HG03159 (cell line): ENCODE measurements at regions not wholly inside any gene's neighbourhood (a gene's known extent, or its start where the extent isn't known, plus 50 kb on each side); places are given as distances from the start of the nearest gene placed in this dataset.
"Not testable (repeated sequence)": the region's sequence is repeated elsewhere in the genome, so short reads cannot be mapped to it uniquely, and the experiment has no call there.

ENCODE experiments used
- ATAC-seq: cut with Tn5 transposase; IDR thresholded peaks from one replicate; pipeline ENCODE4 v1.9.1; 2021; ENCODE audit warnings: mild to moderate bottlenecking, moderate library complexity; ENCODE audit not compliant: unreplicated experiment

- no peak for ATAC-seq
Observed at GRCh38 chr20:12566596-12566995, 442.2 kb upstream of the SPTLC3 start.

GRCh38 chr20:12570371-12570770 is 438.4 kb upstream of the SPTLC3 start:
- ATAC-seq = no peak

- no peak for ATAC-seq
Observed at GRCh38 chr20:12573442-12573841, 435.3 kb upstream of the SPTLC3 start.

- ATAC-seq = no peak
Observed at GRCh38 chr20:12575352-12576095, 433.2 kb upstream of the SPTLC3 start.

DNA sequence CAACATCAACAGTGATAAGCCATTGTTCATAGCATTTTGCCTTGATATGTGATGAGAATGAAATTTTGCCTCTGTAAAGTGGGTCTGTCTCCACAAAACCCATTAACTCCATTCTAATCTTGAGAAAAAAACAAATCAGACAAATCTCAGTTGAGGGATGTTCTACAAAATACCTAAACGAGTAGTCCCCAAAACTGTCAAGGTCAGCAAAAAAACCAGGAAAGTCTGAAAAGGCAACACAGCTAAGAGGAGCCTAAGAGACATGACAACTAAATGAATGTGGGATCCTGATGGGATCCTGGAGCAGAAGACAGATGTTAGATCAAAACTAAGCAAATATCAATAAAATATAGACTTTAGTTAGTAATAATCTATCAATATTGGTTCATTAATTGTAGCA is 431.6 kb upstream of the SPTLC3 start:
- no peak for ATAC-seq

GRCh38 chr20:12581644-12582289 is 427.0 kb upstream of the SPTLC3 start:
- ATAC-seq = no peak

GRCh38 chr20:12582710-12583109 is 426.1 kb upstream of the SPTLC3 start:
- not testable (repeated sequence) for ATAC-seq

DNA sequence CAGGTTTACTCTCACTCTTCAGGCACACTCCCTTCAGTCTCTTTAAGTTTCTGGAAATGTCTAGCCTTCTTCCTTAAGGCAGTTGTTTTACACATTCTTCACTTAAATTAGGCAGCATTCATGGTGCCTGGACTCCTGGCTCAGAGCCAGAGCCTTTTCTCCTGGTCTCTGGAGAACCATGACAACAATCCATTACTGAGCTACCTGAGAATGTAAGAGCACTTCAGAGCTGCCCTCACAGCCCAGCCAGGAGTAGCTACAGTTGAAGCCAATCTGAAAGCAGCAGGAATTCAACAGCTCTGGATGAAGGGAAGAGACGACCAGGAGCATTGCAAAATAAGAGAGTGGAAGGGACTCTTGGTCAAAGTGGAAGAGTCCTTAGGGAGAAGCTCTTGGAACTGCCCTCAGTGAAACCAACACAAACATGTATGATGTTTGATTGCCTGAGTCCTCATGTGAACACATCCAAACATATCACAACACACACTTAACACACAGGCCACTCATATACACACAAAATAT is 416.8 kb upstream of the SPTLC3 start:
- ATAC-seq = no peak

DNA sequence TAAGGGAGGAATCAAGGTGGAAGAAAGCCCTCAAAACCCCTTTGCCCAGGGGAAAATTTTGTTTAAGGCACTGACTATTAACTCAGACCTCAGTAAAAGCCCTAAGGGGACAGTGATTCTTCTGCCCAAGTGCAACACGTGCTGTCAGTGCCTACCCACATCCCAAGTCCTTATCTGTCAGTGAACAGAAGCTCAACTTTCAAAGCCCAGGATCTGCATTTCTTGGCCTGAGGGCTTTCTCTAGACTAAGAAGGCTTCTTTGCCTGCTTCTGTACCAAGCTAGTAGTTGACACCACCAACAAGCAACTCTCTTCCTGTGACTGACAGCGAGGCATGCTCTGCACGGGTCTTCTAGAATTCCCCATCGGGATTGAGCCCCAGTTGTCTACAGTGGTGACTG is 416.0 kb upstream of the SPTLC3 start:
- no peak for ATAC-seq

DNA sequence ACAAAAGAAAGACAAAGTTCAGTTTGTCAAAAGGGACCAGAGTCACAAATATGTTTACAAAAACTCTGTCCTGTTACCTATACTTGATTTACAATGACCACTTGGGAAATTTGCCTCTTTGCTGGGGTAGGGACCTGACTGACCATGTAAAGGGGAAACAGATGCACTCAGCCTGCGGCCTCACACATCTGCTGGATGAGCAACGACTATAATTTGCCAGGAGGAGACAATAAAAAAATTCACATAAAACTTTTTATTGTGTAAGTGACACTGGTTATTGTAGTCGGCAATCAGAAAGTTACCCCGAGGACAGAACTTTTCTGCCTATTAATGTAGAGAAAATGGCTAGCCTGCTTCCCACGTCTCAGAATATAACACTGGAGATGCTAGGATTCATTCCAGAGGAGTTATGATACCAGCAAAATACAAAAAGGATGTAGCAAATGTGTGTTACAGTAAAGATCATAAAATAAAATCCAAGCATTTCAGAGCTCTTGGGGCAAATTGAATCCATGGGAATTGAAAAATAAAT is 415.4 kb upstream of the SPTLC3 start:
- no peak for ATAC-seq

DNA sequence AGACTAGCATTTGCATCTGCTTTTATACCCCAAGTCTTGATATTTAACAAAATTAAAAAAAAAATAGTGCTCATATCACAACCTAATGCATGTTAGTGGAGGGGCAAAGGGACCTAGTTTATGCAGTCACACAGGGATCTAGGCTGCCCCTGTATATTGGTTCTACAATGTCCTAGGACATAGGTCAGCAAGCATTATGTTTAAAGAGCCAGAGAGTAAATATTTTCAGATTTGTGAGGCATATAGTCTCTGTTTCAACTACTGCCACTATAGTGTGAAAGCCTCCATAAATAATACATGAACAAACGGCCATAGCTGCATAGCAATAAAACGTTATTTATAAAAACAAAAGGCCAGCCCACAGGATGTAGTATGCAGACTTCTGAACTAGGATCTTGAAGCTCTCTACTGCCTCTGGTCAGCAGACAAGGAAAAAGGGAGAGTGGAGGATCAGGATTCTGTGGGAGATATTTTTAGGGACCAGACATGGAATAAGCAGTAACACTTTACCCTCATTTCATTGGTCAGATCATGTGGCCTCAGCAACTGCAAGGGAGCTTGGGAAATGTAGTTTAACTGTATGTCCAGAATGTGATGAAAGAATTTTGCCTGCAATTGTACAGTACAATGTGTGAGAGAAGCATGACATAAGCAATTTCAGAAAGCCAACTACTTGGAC is 414.2 kb upstream of the SPTLC3 start:
- ATAC-seq = no peak

GRCh38 chr20:12595841-12596240 is 412.9 kb upstream of the SPTLC3 start:
- no peak for ATAC-seq

- no peak for ATAC-seq
Observed at GRCh38 chr20:12596863-12597262, 411.9 kb upstream of the SPTLC3 start.

DNA sequence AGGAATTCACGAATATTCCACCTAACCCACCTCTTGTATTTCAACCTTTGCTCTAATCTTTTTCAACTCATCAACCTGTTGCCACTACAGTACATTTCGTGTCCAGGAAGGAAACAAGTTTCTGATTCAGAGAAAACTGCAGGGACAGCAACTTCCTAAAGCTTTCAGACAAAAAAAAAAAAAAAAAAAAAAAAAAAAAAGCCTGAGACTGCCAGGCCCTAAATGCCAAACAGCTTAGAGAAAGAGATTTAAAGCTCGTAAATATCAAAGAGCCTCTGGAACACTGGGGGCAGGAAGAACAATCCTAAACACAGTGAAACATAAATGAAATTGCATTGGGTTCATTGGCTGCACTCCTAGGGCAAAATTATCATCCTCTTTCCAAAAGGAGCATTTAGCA is 411.2 kb upstream of the SPTLC3 start:
- ATAC-seq = no peak

GRCh38 chr20:12598894-12599293 is 409.9 kb upstream of the SPTLC3 start:
- no peak for ATAC-seq

- no peak for ATAC-seq
Observed at GRCh38 chr20:12599494-12599893, 409.3 kb upstream of the SPTLC3 start.

GRCh38 chr20:12605751-12606150 is 403.0 kb upstream of the SPTLC3 start:
- no peak for ATAC-seq

GRCh38 chr20:12610871-12611270 is 397.9 kb upstream of the SPTLC3 start:
- ATAC-seq = no peak

- ATAC-seq = no peak
Observed at GRCh38 chr20:12614764-12615163, 394.0 kb upstream of the SPTLC3 start.

GRCh38 chr20:12617076-12617475 is 391.7 kb upstream of the SPTLC3 start:
- no peak for ATAC-seq

DNA sequence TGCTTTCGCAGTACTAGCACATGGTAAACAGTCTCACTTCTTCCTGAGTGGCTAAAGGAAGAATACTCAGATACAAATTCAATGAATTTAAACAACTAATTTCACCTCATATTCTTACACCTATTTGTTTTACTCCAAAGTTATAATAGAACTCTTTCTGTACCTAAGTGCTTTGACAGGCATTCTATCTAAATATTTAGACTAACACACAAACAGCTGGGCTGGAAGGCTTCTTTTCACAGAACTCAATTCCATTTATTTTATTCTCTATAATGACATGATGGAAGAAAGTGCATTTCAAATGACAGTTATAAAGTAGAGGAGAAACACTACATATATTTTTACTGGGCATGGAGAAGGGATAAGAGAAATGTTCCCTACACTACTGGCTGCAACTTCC is 384.9 kb upstream of the SPTLC3 start:
- ATAC-seq = no peak

DNA sequence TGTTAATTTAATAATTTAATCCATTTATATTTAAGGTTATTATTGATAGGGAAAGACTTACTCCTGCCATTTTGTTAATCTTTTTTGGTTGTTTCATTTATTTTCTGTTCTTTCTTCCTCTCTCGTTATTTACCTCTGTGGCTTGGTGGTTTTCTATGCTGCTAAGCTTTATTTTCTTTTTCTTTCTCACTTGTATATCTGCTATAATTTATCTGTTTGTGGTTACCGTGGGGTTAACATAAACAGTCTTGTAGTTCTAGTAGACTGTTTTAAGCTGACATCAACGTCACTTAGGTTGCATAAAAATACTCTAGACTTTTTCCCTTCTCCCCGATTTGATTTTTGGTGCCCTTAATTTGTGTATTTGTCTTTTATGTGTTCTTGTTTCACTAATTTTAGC is 381.3 kb upstream of the SPTLC3 start:
- ATAC-seq = no peak
